ENCODE measurements at regions not wholly inside any gene's neighbourhood (a gene's known extent, or its start where the extent isn't known, plus 50 kb on each side); places are given as distances from the start of the nearest gene placed in this dataset.
A peak's percentile ranks its signal among the peaks of the same experiment; 100 is the strongest.

GRCh38 chr15:46636206-46636605, 1001.4 kb downstream of the SQOR start:
- Histone ChIP-seq H3K9me3 (no peaks in the 10 kb centered on the region), H3K36me3 (replicated peaks in 1 of 2; ENCODE audit: insufficient read depth in 1 of 2, low read depth in 2 of 2) (no peaks in the 10 kb centered on the region), H3K27me3 (no peaks in the 10 kb centered on the region), H3K4me3 (no peak overlapping the region), H3K4me1 (no peaks in the 10 kb centered on the region), H3K27ac (no peak overlapping the region)
- ATAC-seq: no peak
- 42 to 59% methylated on average over 1 of the region's 1 CpG for WGBS, 2 donors
- intact Hi-C loops (cut with DNase I): no loop called here
- DNase-seq: no peak
- TF ChIP-seq POLR2A (IDR thresholded peaks at IDR 0.05) (no peak), CTCF (IDR thresholded peaks at IDR 0.05) (no peak)

- intact Hi-C loops (cut with DNase I): no loop called here
- Histone ChIP-seq H3K27me3 (no peaks in the 10 kb centered on the region), H3K9me3 (no peaks in the 10 kb centered on the region), H3K36me3 (replicated peaks in 1 of 2; ENCODE audit: insufficient read depth in 1 of 2, low read depth in 2 of 2) (no peaks in the 10 kb centered on the region), H3K27ac (peak overlapping the region in 1 of 4 donors; percentile 7), H3K4me3 (no peak overlapping the region), H3K4me1 (no peaks in the 10 kb centered on the region)
- WGBS, 2 donors: 45 to 47% methylated on average over 4 of the region's 4 CpGs
- DNase-seq (no peak), ATAC-seq (no peak)
- TF ChIP-seq POLR2A (IDR thresholded peaks at IDR 0.05) (no peak), CTCF (IDR thresholded peaks at IDR 0.05) (no peak)
These were observed 1010.0 kb downstream of the SQOR start for GRCh38 chr15:46644501-46645481.

- H3K9me3 ChIP-seq: no peaks in the 10 kb centered on the region
- H3K36me3 ChIP-seq (replicated peaks in 1 of 2; ENCODE audit: insufficient read depth in 1 of 2, low read depth in 2 of 2): no peaks in the 10 kb centered on the region
- DNase-seq (no peak), ATAC-seq (no peak)
- WGBS, 2 donors: 71 to 73% methylated on average over 1 of the region's 1 CpG
- H3K4me3 ChIP-seq: no peak overlapping the region
- H3K27ac ChIP-seq: no peak overlapping the region
- TF ChIP-seq POLR2A (IDR thresholded peaks at IDR 0.05): no peak
- TF ChIP-seq CTCF (IDR thresholded peaks at IDR 0.05): no peak
- no peaks in the 10 kb centered on the region for H3K27me3 ChIP-seq
- no peaks in the 10 kb centered on the region for H3K4me1 ChIP-seq
- intact Hi-C loops (cut with DNase I): no loop called here
These were observed 1011.7 kb downstream of the SQOR start for GRCh38 chr15:46646490-46646889.

GRCh38 chr15:46647046-46647445, 1012.2 kb downstream of the SQOR start:
- Histone ChIP-seq H3K27ac (no peak overlapping the region), H3K4me3 (no peak overlapping the region), H3K9me3 (no peaks in the 10 kb centered on the region), H3K4me1 (no peaks in the 10 kb centered on the region), H3K36me3 (replicated peaks in 1 of 2; ENCODE audit: insufficient read depth in 1 of 2, low read depth in 2 of 2) (no peaks in the 10 kb centered on the region), H3K27me3 (no peaks in the 10 kb centered on the region)
- WGBS, 2 donors: 41 to 59% methylated on average over 1 of the region's 1 CpG
- ATAC-seq (no peak), DNase-seq (no peak)
- intact Hi-C loops (cut with DNase I): no loop called here
- no peak for TF ChIP-seq POLR2A (IDR thresholded peaks at IDR 0.05)
- TF ChIP-seq CTCF (IDR thresholded peaks at IDR 0.05): no peak

- Histone ChIP-seq H3K36me3 (replicated peaks in 1 of 2; ENCODE audit: insufficient read depth in 1 of 2, low read depth in 2 of 2) (no peaks in the 10 kb centered on the region), H3K4me3 (no peak overlapping the region), H3K27me3 (no peaks in the 10 kb centered on the region), H3K4me1 (no peaks in the 10 kb centered on the region), H3K9me3 (no peaks in the 10 kb centered on the region), H3K27ac (no peak overlapping the region)
- intact Hi-C loops (cut with DNase I): no loop called here
- TF ChIP-seq POLR2A (IDR thresholded peaks at IDR 0.05): no peak
- TF ChIP-seq CTCF (IDR thresholded peaks at IDR 0.05): no peak
- 37 to 47% methylated on average over 2 of the region's 2 CpGs for WGBS, 2 donors
- ATAC-seq: no peak
- no peak for DNase-seq
These were observed 1017.4 kb downstream of the SQOR start for GRCh38 chr15:46652266-46652665.

Measured in body of pancreas (tissue), 4 donors.